WTC11 (cell line): ENCODE measurements at regions not wholly inside any gene's neighbourhood (a gene's known extent, or its start where the extent isn't known, plus 50 kb on each side); places are given as distances from the start of the nearest gene placed in this dataset.

Source experiments
- ATAC-seq: fragments of 200-7000 bp; cut with Tn5 transposase; 2 replicates; pipeline ENCODE4 v1.10.0; 2021; ENCODE audit warnings: mild to moderate bottlenecking, moderate library complexity
- CTCF ChIA-PET: fragments of 300-600 bp; sonication (Branson Sonifier 250); formaldehyde crosslinking; loops from one replicate; lab custom pipeline; 2021; ENCODE audit warnings: antibody characterized with exemption; lab: Charles Lee
- POLR2A ChIA-PET: fragments of 350-600 bp; sonication (Branson Sonifier 250); formaldehyde crosslinking; loops from one replicate; lab custom pipeline; 2021; ENCODE audit warnings: antibody characterized with exemption; lab: Charles Lee
- DNase-seq: peaks from one replicate; pipeline ENCODE4 v3.0.0; 2021; ENCODE audit warnings: low spot score
- H3K27ac Mint-ChIP-seq: 2 replicates; pipeline ENCODE4 v1.8.0; 2021; ENCODE audit warnings: mixed read lengths
- H3K27me3 Mint-ChIP-seq: 2 replicates; pipeline ENCODE4 v1.8.0; 2021; ENCODE audit warnings: low read depth, mild to moderate bottlenecking, moderate library complexity, mixed read lengths
- H3K36me3 Mint-ChIP-seq: 2 replicates; pipeline ENCODE4 v1.8.0; 2021; ENCODE audit warnings: mixed read lengths
- H3K4me1 Mint-ChIP-seq: 2 replicates; pipeline ENCODE4 v1.8.0; 2022; ENCODE audit warnings: mixed read lengths
- H3K4me3 Mint-ChIP-seq: 2 replicates; pipeline ENCODE4 v1.8.0; 2021; ENCODE audit warnings: mild to moderate bottlenecking, moderate library complexity, mixed read lengths
- H3K9me3 Mint-ChIP-seq: 2 replicates; pipeline ENCODE4 v1.8.0; 2021; ENCODE audit warnings: mixed read lengths
- AFF4 ChIP-seq: sonication (generic); formaldehyde crosslinking; IDR thresholded peaks from 2 replicates; pipeline ENCODE4 v1.8.1; 2023; ENCODE audit warnings: mild to moderate bottlenecking, missing genetic modification reagents, borderline replicate concordance
- ATF1 ChIP-seq: sonication (generic); formaldehyde crosslinking; IDR thresholded peaks from 2 replicates; pipeline ENCODE4 v1.8.1; 2023; ENCODE audit warnings: mild to moderate bottlenecking, moderate library complexity, missing genetic modification reagents
- ATF2 ChIP-seq: sonication (generic); formaldehyde crosslinking; IDR thresholded peaks from 2 replicates; pipeline ENCODE4 v1.8.1; 2022; ENCODE audit warnings: low read depth, missing genetic modification reagents, borderline replicate concordance
- ATF6 ChIP-seq: sonication (generic); formaldehyde crosslinking; IDR thresholded peaks from 2 replicates; pipeline ENCODE4 v1.8.1; 2023; ENCODE audit warnings: mild to moderate bottlenecking, missing genetic modification reagents
- CBFB ChIP-seq: sonication (generic); formaldehyde crosslinking; IDR thresholded peaks from 2 replicates; pipeline ENCODE4 v1.8.1; 2022; ENCODE audit warnings: mild to moderate bottlenecking, low read depth, missing genetic modification reagents
- E2F5 ChIP-seq: sonication (generic); formaldehyde crosslinking; IDR thresholded peaks from 2 replicates; pipeline ENCODE4 v1.8.1; 2022; ENCODE audit warnings: mild to moderate bottlenecking, moderate library complexity, missing genetic modification reagents
- EMX1 ChIP-seq: fragments of 250-450 bp; sonication (Bioruptor Pico); IDR thresholded peaks from 2 replicates; pipeline ENCODE4 v1.8.0; 2021; ENCODE audit warnings: mild to moderate bottlenecking
- FOXJ3 ChIP-seq: sonication (generic); formaldehyde crosslinking; IDR thresholded peaks from 2 replicates; pipeline ENCODE4 v1.9.0; 2021; ENCODE audit warnings: missing genetic modification reagents, mild to moderate bottlenecking, borderline replicate concordance
- FOXK1 ChIP-seq: sonication (generic); formaldehyde crosslinking; IDR thresholded peaks from 2 replicates; pipeline ENCODE4 v1.8.0; 2022; ENCODE audit warnings: mild to moderate bottlenecking, moderate library complexity, missing genetic modification reagents
- FOXP1 ChIP-seq: sonication (generic); formaldehyde crosslinking; IDR thresholded peaks from 2 replicates; pipeline ENCODE4 v1.8.0; 2022; ENCODE audit warnings: missing genetic modification reagents, mild to moderate bottlenecking, moderate library complexity, borderline replicate concordance
- HMGXB4 ChIP-seq: sonication (generic); formaldehyde crosslinking; IDR thresholded peaks from 2 replicates; pipeline ENCODE4 v1.8.1; 2023; ENCODE audit warnings: mild to moderate bottlenecking, moderate library complexity, missing genetic modification reagents
- MLX ChIP-seq: sonication (generic); formaldehyde crosslinking; IDR thresholded peaks from 2 replicates; pipeline ENCODE4 v1.8.1; 2023; ENCODE audit warnings: mild to moderate bottlenecking, missing genetic modification reagents, moderate library complexity
- RELA ChIP-seq: sonication (generic); formaldehyde crosslinking; IDR thresholded peaks from 2 replicates; pipeline ENCODE4 v1.8.1; 2022; ENCODE audit warnings: missing genetic modification reagents, mild to moderate bottlenecking, borderline replicate concordance
- USF1 ChIP-seq: sonication (generic); formaldehyde crosslinking; IDR thresholded peaks from 2 replicates; pipeline ENCODE4 v1.8.0; 2022; ENCODE audit warnings: mild to moderate bottlenecking, missing genetic modification reagents
- ZMAT4 ChIP-seq: fragments of 250-450 bp; sonication (Bioruptor Pico); IDR thresholded peaks from 2 replicates; pipeline ENCODE4 v1.9.0; 2021; ENCODE audit warnings: mild to moderate bottlenecking
- ZNF138 ChIP-seq: sonication (generic); formaldehyde crosslinking; conservative IDR thresholded peaks from 2 replicates; pipeline ENCODE4 v1.8.1; 2022; ENCODE audit warnings: mild to moderate bottlenecking, moderate library complexity, missing genetic modification reagents
- ZNF317 ChIP-seq: sonication (generic); formaldehyde crosslinking; IDR thresholded peaks from 2 replicates; pipeline ENCODE4 v1.8.1; 2023; ENCODE audit warnings: low read depth, mild to moderate bottlenecking, moderate library complexity, missing genetic modification reagents, borderline replicate concordance
- ZNF416 ChIP-seq: fragments of 250-450 bp; sonication (Bioruptor Pico); IDR thresholded peaks from 2 replicates; pipeline ENCODE4 v1.9.0; 2021; ENCODE audit warnings: mild to moderate bottlenecking, inconsistent platforms
- ZSCAN18 ChIP-seq: fragments of 250-450 bp; sonication (Bioruptor Pico); IDR thresholded peaks from 2 replicates; pipeline ENCODE4 v2.1.2; 2022; ENCODE audit warnings: mild to moderate bottlenecking, moderate library complexity

- H3K4me1 Mint-ChIP-seq: no peaks in the 10 kb centered on the region
- no peak for DNase-seq
- H3K36me3 Mint-ChIP-seq: 0 out of 2 replicates have a peak, but pooled peaks cover 3% of the 10 kb centered on the region
- no peak overlapping the region for H3K27ac Mint-ChIP-seq
- CTCF ChIA-PET: interaction anchor here (0.6 kb wide), 1 partner anchor 13 kb away, joined by 3 read pairs; no protein-coding TSS in a partner anchor
- H3K27me3 Mint-ChIP-seq: no peaks in the 10 kb centered on the region; the same call in 1 of the 2 replicates
- POLR2A ChIA-PET: no interaction called here
- TF ChIP-seq ZNF317 (CRISPR knock-in tag): no peak
- no peak for TF ChIP-seq ZSCAN18
- no peak for TF ChIP-seq EMX1 (CRISPR knock-in tag)
- no peak for TF ChIP-seq ATF2 (CRISPR knock-in tag)
- no peak for TF ChIP-seq CBFB (CRISPR knock-in tag)
- no peak for TF ChIP-seq HMGXB4
- no peak for TF ChIP-seq ZNF138 (CRISPR knock-in tag)
- TF ChIP-seq FOXK1 (CRISPR knock-in tag): no peak
- TF ChIP-seq FOXP1 (CRISPR knock-in tag): no peak
- TF ChIP-seq ATF6: no peak
- no peak for TF ChIP-seq ZMAT4 (CRISPR knock-in tag)
- no peak for TF ChIP-seq ATF1 (CRISPR knock-in tag)
- TF ChIP-seq AFF4: no peak
- TF ChIP-seq E2F5 (CRISPR knock-in tag): no peak
- no peak for TF ChIP-seq USF1 (CRISPR knock-in tag)
- TF ChIP-seq FOXJ3 (CRISPR knock-in tag): no peak
- TF ChIP-seq MLX (CRISPR knock-in tag): no peak
- no peak for TF ChIP-seq RELA
- no peak for TF ChIP-seq ZNF416 (CRISPR knock-in tag)
- TF ChIP-seq, all 79 proteins: peak for 0
- ATAC-seq: no peak
- peaks cover 7% of the 10 kb centered on the region for H3K9me3 Mint-ChIP-seq
- H3K4me3 Mint-ChIP-seq: no peak overlapping the region
These were observed 846.5 kb downstream of the TYW1 start for GRCh38 chr7:67843001-67843565.
